Left kidney (tissue), 1 donor: ENCODE measurements at regions not wholly inside any gene's neighbourhood (a gene's known extent, or its start where the extent isn't known, plus 50 kb on each side); places are given as distances from the start of the nearest gene placed in this dataset.
"Not testable (repeated sequence)": the region's sequence is repeated elsewhere in the genome, so short reads cannot be mapped to it uniquely, and the experiment has no call there.

ENCODE experiments used
- DNase-seq: peaks from one replicate; pipeline ENCODE4 v3.0.0-alpha.2; 2013

DNA sequence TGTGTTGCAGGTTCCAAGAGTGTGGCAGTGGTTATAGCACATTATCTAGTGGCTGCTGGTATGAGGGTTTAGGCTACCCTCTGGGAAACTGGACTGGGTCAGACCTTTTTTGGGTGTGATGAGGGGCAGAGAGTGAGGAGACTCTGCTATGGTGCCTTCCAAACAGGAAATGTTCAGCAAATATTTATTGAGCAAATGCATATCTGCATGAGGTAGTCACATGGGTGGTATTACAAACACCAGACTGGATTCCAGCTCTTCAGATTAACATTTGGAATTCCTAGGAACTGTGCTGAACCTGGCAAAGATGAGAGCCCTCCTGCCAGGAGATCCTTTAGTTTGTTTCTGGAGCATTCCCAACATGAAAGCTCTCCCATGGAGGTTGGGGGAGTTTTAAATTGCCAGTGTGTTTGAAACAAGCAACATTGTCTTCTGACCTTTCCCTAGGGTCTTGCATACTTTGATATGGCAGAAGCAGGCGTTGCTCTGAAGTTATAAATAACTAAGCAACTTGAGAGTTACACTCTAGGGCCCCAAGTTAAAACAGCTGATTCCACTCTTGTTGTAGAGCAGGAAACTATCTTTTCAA is 341.2 kb upstream of the C2CD4B start:
- no peak for DNase-seq

- no peak for DNase-seq
These were observed 344.4 kb upstream of the C2CD4B start for GRCh38 chr15:62509395-62509958.

DNA sequence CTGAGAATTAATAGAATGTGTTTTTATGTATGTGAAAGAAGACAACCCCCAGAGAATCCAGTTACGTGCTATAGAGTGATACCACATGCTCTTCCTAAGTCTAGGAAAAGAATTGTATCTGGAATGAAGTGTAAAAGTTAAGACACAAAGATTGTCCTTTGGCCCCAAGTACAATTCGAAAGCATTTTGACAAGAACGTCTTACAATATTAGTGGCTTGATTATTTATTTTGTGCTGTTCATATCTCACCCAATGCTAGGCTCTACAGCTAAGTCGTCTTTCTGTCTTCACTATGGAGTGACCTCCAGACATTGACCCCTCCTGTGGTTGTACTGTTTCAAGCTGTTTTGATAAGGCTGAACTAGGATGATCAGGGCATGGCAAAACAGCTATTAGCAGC is 345.7 kb upstream of the C2CD4B start:
- DNase-seq: no peak

- no peak for DNase-seq
These were observed 347.8 kb upstream of the C2CD4B start for GRCh38 chr15:62512904-62513303.

DNA sequence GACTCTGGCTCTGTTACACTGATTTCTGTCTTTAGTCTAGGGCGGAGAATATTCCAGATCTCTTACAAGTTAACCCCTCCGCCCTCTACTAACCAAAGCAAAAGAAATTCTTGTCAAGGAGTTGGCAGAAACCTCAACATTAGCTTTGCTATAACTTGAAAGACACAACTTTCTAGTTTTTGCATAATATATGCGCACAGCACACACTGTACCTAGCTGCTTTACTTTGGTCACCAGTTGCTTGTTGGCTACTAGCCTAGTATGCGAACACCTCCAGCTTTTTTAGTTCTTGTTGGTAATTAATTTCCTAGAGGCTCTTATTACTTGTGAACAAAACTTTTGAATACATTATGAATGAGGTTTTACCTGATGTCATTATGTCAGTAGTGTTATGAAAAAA is 348.8 kb upstream of the C2CD4B start:
- DNase-seq: no peak

- no peak for DNase-seq
These were observed 350.8 kb upstream of the C2CD4B start for GRCh38 chr15:62515696-62516395.

DNA sequence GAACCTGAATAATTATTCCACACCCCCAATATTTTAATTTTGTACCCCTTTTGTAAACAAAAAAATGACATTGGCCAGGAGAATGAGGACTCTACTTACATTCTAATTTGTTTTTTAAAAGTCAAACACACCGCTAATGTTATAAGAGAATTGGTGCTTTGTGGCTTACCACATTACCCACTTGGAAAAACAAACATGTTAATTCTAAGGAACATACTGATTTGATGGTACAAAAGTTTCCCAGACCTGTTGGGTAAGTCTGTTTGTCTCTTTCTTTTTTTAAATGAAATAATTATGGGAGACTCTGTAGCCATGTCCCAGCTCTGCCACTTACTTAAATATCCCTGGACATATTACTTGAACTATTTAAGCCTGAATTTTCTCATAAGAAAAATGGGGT is 352.5 kb upstream of the C2CD4B start:
- DNase-seq: no peak

DNA sequence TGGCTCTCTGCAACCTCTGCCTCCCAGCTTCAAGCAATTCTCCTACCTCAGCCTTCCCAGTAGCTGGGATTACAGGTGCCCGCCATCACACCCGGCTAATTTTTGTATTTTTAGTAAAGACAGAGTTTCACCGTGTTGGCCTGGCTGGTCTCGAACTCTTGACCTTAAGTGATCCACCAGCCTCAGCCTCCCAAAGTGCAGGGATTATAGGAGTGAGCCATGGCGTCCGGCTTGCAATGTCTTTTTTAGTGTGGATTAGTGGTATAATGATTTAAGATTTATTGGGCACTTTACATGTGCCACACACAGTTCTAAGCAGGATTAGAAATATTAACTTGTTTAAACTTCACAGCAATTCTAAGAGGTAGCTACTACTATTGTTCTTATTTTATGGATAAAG is 353.6 kb upstream of the C2CD4B start:
- DNase-seq: not testable (repeated sequence)

DNA sequence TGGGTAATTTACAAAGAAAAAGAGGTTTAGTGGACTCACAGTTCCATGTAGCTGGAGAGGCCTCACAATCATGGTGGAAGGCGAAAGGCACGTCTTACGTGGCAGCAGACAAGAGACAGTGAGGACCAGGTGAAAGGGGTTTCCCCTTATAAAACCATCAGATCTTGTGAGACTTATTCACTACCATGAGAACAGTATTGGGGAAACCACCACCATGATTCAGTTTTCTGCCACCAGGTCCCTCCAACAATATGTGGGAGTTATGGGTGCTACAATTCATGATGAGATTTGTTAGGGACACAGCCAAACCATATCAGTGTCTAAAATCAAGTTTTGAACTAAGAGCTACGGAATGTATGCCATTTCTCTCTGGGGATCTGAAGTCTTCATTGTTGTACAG is 354.8 kb upstream of the C2CD4B start:
- DNase-seq: no peak

DNA sequence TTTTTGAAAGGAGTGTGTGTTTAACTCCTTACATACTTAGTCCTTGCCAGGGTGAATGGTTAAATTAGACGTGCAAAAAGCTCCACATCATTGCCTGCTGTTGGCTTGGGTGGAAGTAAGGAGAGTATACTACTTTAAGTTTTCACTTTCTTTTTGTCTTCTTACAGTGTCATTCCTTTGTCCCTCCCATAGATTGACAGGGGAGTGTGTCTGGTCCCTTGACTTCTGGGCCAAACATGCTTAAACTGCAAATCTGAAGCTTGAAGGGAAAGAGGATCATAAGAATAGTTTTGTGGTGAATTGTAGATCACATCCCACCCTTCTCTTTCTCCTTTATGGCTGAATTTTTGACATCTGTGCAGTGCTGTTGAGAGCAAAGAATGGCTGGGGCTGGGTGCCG is 355.8 kb upstream of the C2CD4B start:
- DNase-seq: no peak

- DNase-seq: no peak
These were observed 356.3 kb upstream of the C2CD4B start for GRCh38 chr15:62521396-62521795.

DNA sequence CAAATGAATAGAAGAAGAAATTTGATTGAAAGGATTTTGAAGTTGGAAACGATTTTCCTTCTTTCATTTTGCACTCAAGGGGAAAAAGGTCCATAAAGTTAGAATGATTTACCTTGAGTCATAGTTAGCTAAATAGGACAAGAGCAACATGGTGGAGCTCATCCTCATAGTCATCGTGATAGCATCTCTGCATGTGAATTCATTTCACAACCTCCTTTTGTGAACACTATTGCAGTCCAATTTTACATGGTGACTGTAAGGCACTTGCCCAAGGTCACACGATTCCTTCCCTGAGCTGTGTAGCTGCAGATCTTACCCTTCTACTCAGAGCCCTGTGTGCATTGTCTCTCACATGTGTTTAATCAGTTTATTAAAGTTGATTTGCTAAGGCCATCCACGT is 359.8 kb upstream of the C2CD4B start:
- DNase-seq: no peak

DNA sequence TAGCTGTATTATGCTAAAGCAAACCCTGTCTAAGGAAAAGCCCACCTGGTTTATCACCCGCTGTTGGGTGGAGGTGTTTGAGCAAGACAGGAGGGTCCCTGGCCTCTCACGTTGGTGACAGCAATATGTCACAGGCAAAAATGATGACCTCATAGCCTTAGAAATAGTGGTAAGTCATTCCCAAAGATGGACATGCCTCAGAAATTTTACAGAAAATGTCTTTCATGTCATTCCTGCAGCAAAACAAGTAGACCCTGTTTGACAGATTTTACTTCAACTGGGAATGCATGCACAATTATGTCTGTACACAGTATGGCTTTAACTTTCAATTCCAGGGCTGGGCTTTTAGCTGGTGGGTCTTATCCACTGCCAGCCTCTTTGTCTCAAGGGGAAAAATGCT is 362.3 kb upstream of the C2CD4B start:
- DNase-seq: no peak

GRCh38 chr15:62528505-62528904 is 363.4 kb upstream of the C2CD4B start:
- DNase-seq: no peak

- DNase-seq: no peak
These were observed 367.3 kb upstream of the C2CD4B start for GRCh38 chr15:62532367-62532766.

DNA sequence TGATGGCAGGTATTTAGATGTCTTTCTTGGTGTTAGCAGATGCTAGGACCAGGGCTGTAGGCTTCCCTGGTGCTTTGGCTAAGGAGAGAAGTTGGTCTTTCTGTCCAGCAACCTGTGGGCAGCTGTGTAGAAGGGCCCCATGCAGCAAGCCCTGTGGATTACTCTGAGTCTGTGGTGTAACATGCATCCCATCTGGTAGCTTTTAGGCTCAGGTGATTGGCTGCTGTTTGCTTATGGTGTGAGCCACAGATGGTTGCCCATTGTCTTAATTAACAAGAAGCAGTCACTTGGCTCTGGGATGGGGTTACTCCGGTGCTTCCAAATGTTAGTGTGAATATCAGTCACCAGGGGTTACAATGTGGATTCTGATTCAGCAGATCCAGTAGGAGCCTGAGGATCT is 368.6 kb upstream of the C2CD4B start:
- DNase-seq: no peak

- no peak for DNase-seq
These were observed 369.9 kb upstream of the C2CD4B start for GRCh38 chr15:62534996-62535395.

GRCh38 chr15:62539236-62539635 is 374.2 kb upstream of the C2CD4B start:
- DNase-seq: no peak

DNA sequence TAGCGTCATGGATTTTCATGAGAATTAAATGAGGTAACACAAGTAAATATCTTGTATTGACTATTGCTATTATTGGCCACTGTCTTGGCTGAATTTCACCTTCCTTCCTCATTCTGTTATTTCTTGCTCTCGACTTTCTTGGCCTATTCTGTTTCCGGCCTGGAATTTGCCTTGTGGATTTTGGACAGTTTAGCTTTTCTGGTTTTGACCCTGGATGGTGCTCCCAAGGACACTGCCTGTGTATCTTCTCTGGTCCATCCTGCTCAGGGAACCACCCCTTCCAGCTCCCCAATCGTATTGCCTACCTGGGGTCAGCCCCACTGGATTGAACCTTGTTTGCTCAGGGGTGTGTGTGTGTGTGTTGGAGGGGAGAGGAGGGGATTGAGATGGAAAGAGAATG is 376.2 kb upstream of the C2CD4B start:
- DNase-seq: no peak

GRCh38 chr15:62541846-62542245 is 376.8 kb upstream of the C2CD4B start:
- DNase-seq: no peak

DNA sequence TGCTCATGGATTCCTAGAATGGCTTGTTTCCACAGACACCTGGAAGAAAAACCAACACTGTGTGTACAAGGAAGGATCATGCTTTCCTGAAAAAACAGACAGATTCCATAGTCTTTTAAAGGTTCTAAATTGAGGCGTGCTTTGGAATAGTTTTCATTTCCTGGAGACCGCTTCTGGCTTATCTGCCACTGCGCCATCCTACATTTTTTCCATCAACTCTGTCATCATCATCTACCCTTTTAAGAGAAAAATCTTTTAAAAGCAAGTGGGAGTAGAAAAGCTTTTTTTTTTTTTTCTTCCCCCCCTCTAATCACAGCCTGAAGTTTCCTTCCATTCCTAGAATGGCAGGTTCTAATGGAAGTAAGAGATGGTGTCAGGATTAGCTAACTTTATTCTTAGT is 379.4 kb upstream of the C2CD4B start:
- no peak for DNase-seq

DNA sequence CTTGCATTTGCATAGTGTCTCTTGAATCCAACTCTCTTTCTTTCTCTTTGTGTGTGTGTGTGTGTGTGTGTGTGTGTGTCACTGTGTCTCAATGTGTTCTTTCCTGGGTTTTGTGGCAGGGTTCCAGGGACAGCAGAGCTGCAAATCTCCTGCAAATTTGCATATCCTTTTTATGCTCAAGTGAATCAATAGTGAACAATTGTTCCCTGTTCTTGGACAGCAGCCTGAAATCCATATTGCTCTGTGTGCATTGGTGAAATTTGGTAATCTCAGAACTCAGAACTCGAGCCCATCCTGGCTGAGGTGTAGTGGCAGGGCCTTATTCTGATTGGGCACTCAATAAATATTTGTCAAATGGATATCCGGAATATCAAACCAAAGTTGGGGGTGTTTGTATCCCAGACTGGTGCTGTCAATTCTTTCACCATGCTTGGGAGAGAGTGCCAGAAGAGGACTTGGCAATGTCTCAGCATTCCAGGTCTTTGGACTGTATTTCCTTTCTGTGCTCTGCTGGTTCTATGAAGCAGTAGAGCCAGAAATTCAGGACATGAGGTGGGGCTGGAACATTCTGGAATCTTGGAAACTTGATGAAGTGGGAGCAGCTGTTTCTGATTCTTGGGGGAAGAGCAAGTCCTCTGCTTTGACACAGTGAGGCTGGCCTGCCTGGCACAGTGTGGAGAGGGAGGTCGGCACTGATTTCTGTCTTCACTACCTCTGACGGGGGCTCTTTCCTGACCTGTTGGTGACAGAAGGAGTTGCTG is 380.6 kb upstream of the C2CD4B start:
- no peak for DNase-seq

GRCh38 chr15:62546628-62547027 is 381.5 kb upstream of the C2CD4B start:
- no peak for DNase-seq
